GM12878 (cell line): ENCODE measurements at regions not wholly inside any gene's neighbourhood (a gene's known extent, or its start where the extent isn't known, plus 50 kb on each side); places are given as distances from the start of the nearest gene placed in this dataset.

ENCODE experiments used
- ATAC-seq: fragments of 200-7000 bp; cut with Tn5 transposase; 3 replicates; pipeline ENCODE4 v1.9.1; 2020; ENCODE audit warnings: mild to moderate bottlenecking, moderate library complexity
- BruUV-seq: library from RNA; stranded (reverse); fragments of 400-500 nt; replicated peaks from 2 replicates; lab custom pipeline; 2021; lab: Mats Ljungman, UMichigan
- CTCF ChIA-PET: fragments of 300-600 bp; sonication (Branson Sonifier 250); formaldehyde crosslinking; extraction: SDS; loops from one replicate; lab custom pipeline; 2021; ENCODE audit warnings: inconsistent platforms; lab: Yijun Ruan, JAX
- POLR2A ChIA-PET: fragments of 350-600 bp; formaldehyde crosslinking; extraction: SDS; loops from one replicate; lab custom pipeline; 2021; ENCODE audit warnings: inconsistent platforms; lab: Charles Lee
- RAD21 ChIA-PET: fragments of 300-600 bp; sonication (Branson Sonifier 250); formaldehyde crosslinking; loops from one replicate; lab custom pipeline; 2023; ENCODE audit warnings: antibody characterized with exemption; ENCODE audit not compliant: unreplicated experiment; lab: Charles Lee
- SMC1A ChIA-PET: fragments of 300-600 bp; sonication (Branson Sonifier 250); formaldehyde crosslinking; loops from one replicate; lab custom pipeline; 2023; ENCODE audit not compliant: unreplicated experiment, uncharacterized antibody; lab: Charles Lee
- DNase-seq: peaks from one replicate; pipeline ENCODE4 v3.0.0-alpha.2; 2011; ENCODE audit warnings: low read depth, low spot score
- FAIRE-seq: peaks from 3 replicates; lab custom pipeline; 2011; peaks lifted over from hg19 to GRCh38; lab: Jason Lieb, UNC
- H2AFZ ChIP-seq: 2 replicates; pipeline ENCODE4 v1.6.0; 2011; ENCODE audit warnings: low read depth, low read length, control low read depth; ENCODE audit not compliant: control insufficient read depth
- H3K27ac ChIP-seq: 2 replicates; pipeline ENCODE4 v1.5.1; 2011; ENCODE audit warnings: control low read depth; ENCODE audit not compliant: control insufficient read depth, insufficient read depth
- H3K27me3 ChIP-seq, 2 experiments: replicated peaks in 1 of 2; 2 replicates each; pipeline versions ENCODE4 v1.6.0 to v1.6.1; 2011; ENCODE audit warnings: low read length in 1 of 2; ENCODE audit not compliant: control insufficient read depth in 2 of 2, insufficient read depth in 2 of 2
- H3K36me3 ChIP-seq, 2 experiments: 2 replicates each; pipeline ENCODE4 v1.5.1; 2011; ENCODE audit warnings: low read length in 1 of 2; ENCODE audit not compliant: control insufficient read depth in 2 of 2, insufficient read depth in 2 of 2
- H3K4me1 ChIP-seq: 2 replicates; pipeline ENCODE4 v1.6.1; 2011; ENCODE audit warnings: mild to moderate bottlenecking, low read length, moderate library complexity, mixed read lengths; ENCODE audit not compliant: control insufficient read depth, insufficient read depth
- H3K4me2 ChIP-seq: 2 replicates; pipeline ENCODE4 v1.6.0; 2011; ENCODE audit warnings: control low read depth; ENCODE audit not compliant: control insufficient read depth, insufficient read depth
- H3K4me3 ChIP-seq: fragments of 200-600 bp; sonication (generic); 2 replicates; pipeline ENCODE4 v1.5.1; 2016
- H3K79me2 ChIP-seq: 2 replicates; pipeline ENCODE4 v1.6.0; 2011; ENCODE audit warnings: low read length; ENCODE audit not compliant: control insufficient read depth, insufficient read depth
- H3K9ac ChIP-seq: 2 replicates; pipeline ENCODE4 v1.8.0; 2011; ENCODE audit warnings: low read length, control low read depth, mixed read lengths; ENCODE audit not compliant: control insufficient read depth, insufficient read depth
- H3K9me3 ChIP-seq: replicated peaks from 3 replicates; pipeline ENCODE4 v1.5.1; 2011; ENCODE audit warnings: mild to moderate bottlenecking, low read length; ENCODE audit not compliant: control insufficient read depth, insufficient read depth
- H4K20me1 ChIP-seq: 2 replicates; pipeline ENCODE4 v1.6.0; 2011; ENCODE audit not compliant: control insufficient read depth, insufficient read depth
- BMI1 ChIP-seq: fragments of 450-650 bp; IDR thresholded peaks from 2 replicates; pipeline ENCODE4 v1.6.1; 2016; ENCODE audit warnings: mild to moderate bottlenecking, moderate library complexity, borderline replicate concordance
- GATAD2B ChIP-seq: fragments of 450-650 bp; conservative IDR thresholded peaks from 2 replicates; pipeline ENCODE4 v1.6.1; 2017; ENCODE audit warnings: low read depth, mild to moderate bottlenecking, moderate library complexity
- HDGF ChIP-seq: fragments of 450-650 bp; IDR thresholded peaks from 2 replicates; pipeline ENCODE4 v1.6.1; 2016; ENCODE audit warnings: antibody characterized with exemption
- IKZF1 ChIP-seq: fragments of 450-650 bp; conservative IDR thresholded peaks from 2 replicates; pipeline ENCODE4 v1.6.1; 2017; ENCODE audit warnings: antibody characterized with exemption, mild to moderate bottlenecking
- PKNOX1 ChIP-seq: fragments of 450-650 bp; IDR thresholded peaks from 2 replicates; pipeline ENCODE4 v1.6.1; 2016; ENCODE audit warnings: mild to moderate bottlenecking
- POLR2AphosphoS2 ChIP-seq: IDR thresholded peaks from 2 replicates; pipeline ENCODE4 v1.6.1; 2011; ENCODE audit warnings: low read depth, mild to moderate bottlenecking, low read length, improper control_type of control experiment, moderate library complexity
- RELA ChIP-seq: fragments of 450-650 bp; IDR thresholded peaks from 2 replicates; pipeline ENCODE4 v1.8.0; 2014; ENCODE audit warnings: borderline replicate concordance; ENCODE audit not compliant: partially characterized antibody
- SMC3 ChIP-seq: IDR thresholded peaks from 2 replicates; pipeline ENCODE4 v1.6.1; 2011; ENCODE audit warnings: low read length, improper control_type of control experiment, borderline replicate concordance
- STAT3 ChIP-seq: IDR thresholded peaks from 2 replicates; pipeline ENCODE4 v1.6.1; 2011; ENCODE audit warnings: low read depth, low read length, improper control_type of control experiment
- ZNF24 ChIP-seq: fragments of 450-650 bp; IDR thresholded peaks from 2 replicates; pipeline ENCODE4 v1.6.1; 2017; ENCODE audit warnings: antibody characterized with exemption, mild to moderate bottlenecking
- WGBS: methylation state at CpG from one replicate; pipeline ENCODE4 v1.1.6; 2016; ENCODE audit warnings: low lambda C conversion rate; ENCODE audit not compliant: insufficient replicate concordance, insufficient coverage; ENCODE audit errors: missing lambda C conversion rate; 5-methylcytosine and 5-hydroxymethylcytosine counted together
- in situ Hi-C: fragments of 300-500 bp; cut with MboI; formaldehyde crosslinking; loops from 9 replicates; pipeline ENCODE4 v1.14.3; 2018; ENCODE audit warnings: mixed read lengths
- intact Hi-C: fragments of 100-400 bp; cut with micrococcal nuclease; formaldehyde crosslinking; loops from one replicate; pipeline ENCODE4 v1.14.2; 2022; ENCODE audit not compliant: unreplicated experiment
- TF ChIP-seq, protein P1 (sequence below): IDR thresholded peaks from 2 replicates; pipeline ENCODE4 v1.6.1; 2012; ENCODE audit warnings: improper control_type of control experiment, low read depth, low read length; ENCODE audit not compliant: insufficient replicate concordance

GRCh38 chr11:57932105-57932504 lies 91.6 kb upstream of the OR9Q1 start (continued):
- TF ChIP-seq, protein P1, sequence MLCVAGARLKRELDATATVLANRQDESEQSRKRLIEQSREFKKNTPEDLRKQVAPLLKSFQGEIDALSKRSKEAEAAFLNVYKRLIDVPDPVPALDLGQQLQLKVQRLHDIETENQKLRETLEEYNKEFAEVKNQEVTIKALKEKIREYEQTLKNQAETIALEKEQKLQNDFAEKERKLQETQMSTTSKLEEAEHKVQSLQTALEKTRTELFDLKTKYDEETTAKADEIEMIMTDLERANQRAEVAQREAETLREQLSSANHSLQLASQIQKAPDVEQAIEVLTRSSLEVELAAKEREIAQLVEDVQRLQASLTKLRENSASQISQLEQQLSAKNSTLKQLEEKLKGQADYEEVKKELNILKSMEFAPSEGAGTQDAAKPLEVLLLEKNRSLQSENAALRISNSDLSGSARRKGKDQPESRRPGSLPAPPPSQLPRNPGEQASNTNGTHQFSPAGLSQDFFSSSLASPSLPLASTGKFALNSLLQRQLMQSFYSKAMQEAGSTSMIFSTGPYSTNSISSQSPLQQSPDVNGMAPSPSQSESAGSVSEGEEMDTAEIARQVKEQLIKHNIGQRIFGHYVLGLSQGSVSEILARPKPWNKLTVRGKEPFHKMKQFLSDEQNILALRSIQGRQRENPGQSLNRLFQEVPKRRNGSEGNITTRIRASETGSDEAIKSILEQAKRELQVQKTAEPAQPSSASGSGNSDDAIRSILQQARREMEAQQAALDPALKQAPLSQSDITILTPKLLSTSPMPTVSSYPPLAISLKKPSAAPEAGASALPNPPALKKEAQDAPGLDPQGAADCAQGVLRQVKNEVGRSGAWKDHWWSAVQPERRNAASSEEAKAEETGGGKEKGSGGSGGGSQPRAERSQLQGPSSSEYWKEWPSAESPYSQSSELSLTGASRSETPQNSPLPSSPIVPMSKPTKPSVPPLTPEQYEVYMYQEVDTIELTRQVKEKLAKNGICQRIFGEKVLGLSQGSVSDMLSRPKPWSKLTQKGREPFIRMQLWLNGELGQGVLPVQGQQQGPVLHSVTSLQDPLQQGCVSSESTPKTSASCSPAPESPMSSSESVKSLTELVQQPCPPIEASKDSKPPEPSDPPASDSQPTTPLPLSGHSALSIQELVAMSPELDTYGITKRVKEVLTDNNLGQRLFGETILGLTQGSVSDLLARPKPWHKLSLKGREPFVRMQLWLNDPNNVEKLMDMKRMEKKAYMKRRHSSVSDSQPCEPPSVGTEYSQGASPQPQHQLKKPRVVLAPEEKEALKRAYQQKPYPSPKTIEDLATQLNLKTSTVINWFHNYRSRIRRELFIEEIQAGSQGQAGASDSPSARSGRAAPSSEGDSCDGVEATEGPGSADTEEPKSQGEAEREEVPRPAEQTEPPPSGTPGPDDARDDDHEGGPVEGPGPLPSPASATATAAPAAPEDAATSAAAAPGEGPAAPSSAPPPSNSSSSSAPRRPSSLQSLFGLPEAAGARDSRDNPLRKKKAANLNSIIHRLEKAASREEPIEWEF = no peak
- TF ChIP-seq GATAD2B (no peak), PKNOX1 (no peak), STAT3 (no peak)

DNA sequence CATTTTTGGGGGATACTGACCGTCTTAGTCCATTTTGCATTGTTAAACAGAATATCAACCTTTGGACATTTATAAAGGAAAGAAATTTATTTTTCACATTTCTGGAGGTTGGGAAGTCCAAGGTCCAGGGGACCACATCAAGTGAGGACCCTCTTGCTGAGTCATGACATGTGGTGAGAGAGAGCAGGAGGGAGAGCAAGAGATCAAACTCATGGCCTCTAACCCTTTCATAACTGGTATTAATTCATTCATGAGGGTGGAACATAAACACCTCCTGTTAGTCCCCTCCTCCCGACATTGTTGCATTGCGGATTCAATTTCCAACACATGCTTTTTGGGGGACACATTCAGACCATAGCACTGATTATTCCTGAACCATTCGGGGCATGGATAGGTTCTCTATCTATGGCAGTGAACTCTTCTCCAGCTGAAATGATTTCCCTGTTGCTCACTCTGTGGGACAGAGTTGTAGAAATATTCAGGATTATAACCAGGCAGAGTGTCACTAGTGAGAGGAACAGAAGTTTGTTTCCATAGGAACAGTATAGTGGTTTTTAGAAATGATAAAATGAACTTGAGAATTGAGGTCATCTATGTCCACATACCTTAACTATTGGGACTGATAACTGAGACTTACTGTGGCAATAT lies 88.2 kb upstream of the OR9Q1 start:
- POLR2A ChIA-PET = no interaction called here
- TF ChIP-seq, protein P1 = no peak
- TF ChIP-seq BMI1 (no peak), IKZF1 (no peak), POLR2AphosphoS2 (no peak), RELA (no peak), ZNF24 (no peak), HDGF (no peak), SMC3 (no peak)

More for the DNA sequence above, 88.2 kb upstream of the OR9Q1 start:
- RAD21 ChIA-PET = no interaction called here
- SMC1A ChIA-PET = no interaction called here
- ATAC-seq (no peak), DNase-seq (no peak), FAIRE-seq (no peak)
- CTCF ChIA-PET = no interaction called here
- H3K4me1 ChIP-seq = no peaks in the 10 kb centered on the region
- no peaks in the 10 kb centered on the region for H3K9me3 ChIP-seq
- H3K4me2 ChIP-seq = no peak overlapping the region
- no peak overlapping the region for H3K27ac ChIP-seq
- WGBS = 46% methylated on average over 4 of the region's 4 CpGs
- H4K20me1 ChIP-seq = no peaks in the 10 kb centered on the region
- in situ Hi-C loops (no loop called here), intact Hi-C loops (no loop called here)
- H3K79me2 ChIP-seq = no peaks in the 10 kb centered on the region
- H3K36me3 ChIP-seq = no peaks in the 10 kb centered on the region
- no peak overlapping the region for H3K4me3 ChIP-seq
- no TSS peak for BruUV-seq
- H2AFZ ChIP-seq = no peak overlapping the region
- no peak overlapping the region for H3K9ac ChIP-seq
- H3K27me3 ChIP-seq = no peaks in the 10 kb centered on the region; a peak in 1 of 4 replicates
